Inferior parietal cortex (tissue), 1 donor: ENCODE measurements at regions not wholly inside any gene's neighbourhood (a gene's known extent, or its start where the extent isn't known, plus 50 kb on each side); places are given as distances from the start of the nearest gene placed in this dataset.

Experiments used
- DNase-seq: peaks from one replicate; pipeline ENCODE4 v3.0.0-alpha.2; 2016; ENCODE audit errors: extremely low spot score

- DNase-seq: no peak
Observed at GRCh38 chr2:12027136-12027535, 280.7 kb downstream of the LPIN1 start.

GRCh38 chr2:12031866-12032265 lies 285.4 kb downstream of the LPIN1 start:
- no peak for DNase-seq

GRCh38 chr2:12032398-12032797 lies 286.0 kb downstream of the LPIN1 start:
- DNase-seq: no peak

- DNase-seq: no peak
Observed at GRCh38 chr2:12032975-12033374, 286.5 kb downstream of the LPIN1 start.

- no peak for DNase-seq
Observed at GRCh38 chr2:12033494-12033893, 287.1 kb downstream of the LPIN1 start.

- no peak for DNase-seq
Observed at GRCh38 chr2:12034382-12034781, 287.9 kb downstream of the LPIN1 start.

- no peak for DNase-seq
Observed at GRCh38 chr2:12035029-12035720, 288.7 kb downstream of the LPIN1 start.

GRCh38 chr2:12035956-12036639 lies 289.7 kb downstream of the LPIN1 start:
- DNase-seq: no peak

- no peak for DNase-seq
Observed at GRCh38 chr2:12036640-12036983, 290.2 kb downstream of the LPIN1 start.

- no peak for DNase-seq
Observed at GRCh38 chr2:12037301-12037700, 290.9 kb downstream of the LPIN1 start.

- DNase-seq: no peak
Observed at GRCh38 chr2:12041236-12041635, 294.8 kb downstream of the LPIN1 start.

GRCh38 chr2:12043131-12043530 lies 296.7 kb downstream of the LPIN1 start:
- no peak for DNase-seq

- DNase-seq: no peak
Observed at GRCh38 chr2:12044857-12045256, 298.4 kb downstream of the LPIN1 start.

- no peak for DNase-seq
Observed at GRCh38 chr2:12045864-12046291, 299.4 kb downstream of the LPIN1 start.

- no peak for DNase-seq
Observed at GRCh38 chr2:12046641-12047040, 300.2 kb downstream of the LPIN1 start.

- DNase-seq: no peak
Observed at GRCh38 chr2:12047761-12048160, 301.3 kb downstream of the LPIN1 start.

GRCh38 chr2:12048550-12048949 lies 302.1 kb downstream of the LPIN1 start:
- no peak for DNase-seq

GRCh38 chr2:12050396-12050795 lies 304.0 kb downstream of the LPIN1 start:
- no peak for DNase-seq

- no peak for DNase-seq
Observed at GRCh38 chr2:12051831-12052230, 305.4 kb downstream of the LPIN1 start.

GRCh38 chr2:12052796-12053195 lies 306.4 kb downstream of the LPIN1 start:
- DNase-seq: no peak

- no peak for DNase-seq
Observed at GRCh38 chr2:12054956-12055618, 308.7 kb downstream of the LPIN1 start.

GRCh38 chr2:12057436-12058166 lies 311.2 kb downstream of the LPIN1 start:
- DNase-seq: no peak
